SK-N-DZ (cell line): ENCODE measurements at regions not wholly inside any gene's neighbourhood (a gene's known extent, or its start where the extent isn't known, plus 50 kb on each side); places are given as distances from the start of the nearest gene placed in this dataset.

Experiments used
- DNase-seq: peaks from one replicate; pipeline ENCODE4 v3.0.0-alpha.2; 2015; ENCODE audit warnings: low spot score

DNA sequence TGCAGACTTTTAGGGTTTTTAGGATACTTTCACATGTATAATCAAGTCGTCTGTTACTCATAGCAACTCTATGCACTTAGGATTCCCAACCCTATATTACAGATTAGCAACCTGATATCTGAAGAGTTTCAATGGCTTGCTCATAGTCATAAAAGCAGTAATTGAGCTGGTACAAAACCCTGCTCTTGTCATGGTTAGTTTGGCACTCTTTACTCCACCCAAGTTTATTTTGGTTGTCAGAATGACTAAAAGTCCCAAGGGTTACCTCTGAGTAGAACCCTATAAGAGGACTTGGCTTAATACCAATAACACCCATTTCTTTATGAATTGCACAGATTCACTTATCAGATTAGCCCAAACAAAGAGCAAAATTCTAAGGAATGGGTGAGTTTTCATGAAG is 550.6 kb downstream of the SOX6 start:
- no peak for DNase-seq

DNA sequence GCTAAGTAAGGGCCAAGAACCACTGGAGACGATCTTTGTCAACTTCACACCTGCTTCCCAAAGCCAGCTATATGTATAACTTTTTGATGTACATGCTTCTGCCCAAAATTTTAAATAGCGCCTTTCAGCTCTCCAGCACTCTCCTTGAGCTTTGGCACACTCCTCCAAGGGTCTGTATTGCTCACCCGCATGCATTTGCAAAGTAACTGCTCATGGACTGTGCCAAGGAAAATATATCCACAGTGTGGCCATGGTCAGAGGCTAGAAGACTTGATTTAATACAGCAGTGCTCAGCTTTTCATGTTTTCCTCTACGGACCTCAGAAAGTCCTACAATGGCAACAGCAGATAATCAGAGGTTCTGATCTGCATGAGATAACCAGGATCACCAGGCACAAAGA is 550.1 kb downstream of the SOX6 start:
- DNase-seq: no peak

DNA sequence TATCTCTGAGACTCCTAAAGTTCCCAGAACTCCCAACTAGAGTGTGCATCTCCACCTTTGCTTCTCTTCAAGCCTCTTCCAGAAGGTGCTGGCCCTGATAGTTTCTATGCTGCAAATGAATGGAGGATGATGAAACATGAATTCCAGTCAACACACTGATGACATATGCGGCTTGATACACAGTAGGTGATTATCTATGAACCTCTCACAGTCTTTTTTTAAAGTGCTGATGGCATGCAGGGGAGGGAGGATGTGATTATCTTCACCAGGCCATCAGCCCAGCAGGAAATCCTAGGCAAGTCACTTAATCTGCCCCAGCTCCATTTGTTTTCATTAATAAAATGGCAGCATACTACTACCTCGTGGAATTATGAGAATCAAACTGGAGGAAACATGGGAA is 548.5 kb downstream of the SOX6 start:
- DNase-seq: no peak

DNA sequence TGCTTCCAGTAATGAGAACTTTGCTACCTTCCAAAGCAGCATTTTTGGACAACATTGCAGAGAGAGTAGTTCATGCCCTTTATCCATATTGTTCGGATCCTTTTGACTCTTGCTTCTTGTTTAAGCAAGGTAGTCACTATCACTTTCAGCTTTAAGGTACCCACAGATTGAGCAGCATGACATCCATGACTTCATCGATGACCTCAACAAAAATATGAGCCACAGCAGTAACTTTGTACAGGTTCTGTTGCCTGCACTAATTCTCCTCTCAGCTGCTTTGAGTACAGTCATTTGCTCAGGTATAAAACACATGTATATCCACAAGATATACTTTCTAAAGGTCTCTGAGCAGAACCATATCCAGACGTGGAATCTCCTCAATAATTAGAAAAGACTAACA is 546.3 kb downstream of the SOX6 start:
- no peak for DNase-seq

DNA sequence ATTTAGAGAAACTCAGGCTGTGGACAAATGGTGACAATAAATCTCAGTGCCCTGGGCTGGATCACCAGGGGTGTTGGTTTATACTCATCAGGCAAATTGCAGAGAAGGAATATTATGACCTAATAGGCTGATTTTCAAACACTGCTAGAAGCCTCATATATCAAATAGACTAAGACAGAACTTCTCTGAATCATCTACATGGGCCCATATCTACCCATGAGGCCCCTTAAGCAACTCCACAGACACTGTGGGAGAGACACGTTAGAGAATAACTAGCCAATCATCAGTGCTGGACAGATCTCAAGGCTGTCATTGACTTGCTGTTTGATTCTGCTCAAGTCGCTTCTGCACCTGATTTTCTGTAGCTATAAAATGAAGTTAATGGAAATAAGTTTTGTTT is 545.8 kb downstream of the SOX6 start:
- no peak for DNase-seq

DNA sequence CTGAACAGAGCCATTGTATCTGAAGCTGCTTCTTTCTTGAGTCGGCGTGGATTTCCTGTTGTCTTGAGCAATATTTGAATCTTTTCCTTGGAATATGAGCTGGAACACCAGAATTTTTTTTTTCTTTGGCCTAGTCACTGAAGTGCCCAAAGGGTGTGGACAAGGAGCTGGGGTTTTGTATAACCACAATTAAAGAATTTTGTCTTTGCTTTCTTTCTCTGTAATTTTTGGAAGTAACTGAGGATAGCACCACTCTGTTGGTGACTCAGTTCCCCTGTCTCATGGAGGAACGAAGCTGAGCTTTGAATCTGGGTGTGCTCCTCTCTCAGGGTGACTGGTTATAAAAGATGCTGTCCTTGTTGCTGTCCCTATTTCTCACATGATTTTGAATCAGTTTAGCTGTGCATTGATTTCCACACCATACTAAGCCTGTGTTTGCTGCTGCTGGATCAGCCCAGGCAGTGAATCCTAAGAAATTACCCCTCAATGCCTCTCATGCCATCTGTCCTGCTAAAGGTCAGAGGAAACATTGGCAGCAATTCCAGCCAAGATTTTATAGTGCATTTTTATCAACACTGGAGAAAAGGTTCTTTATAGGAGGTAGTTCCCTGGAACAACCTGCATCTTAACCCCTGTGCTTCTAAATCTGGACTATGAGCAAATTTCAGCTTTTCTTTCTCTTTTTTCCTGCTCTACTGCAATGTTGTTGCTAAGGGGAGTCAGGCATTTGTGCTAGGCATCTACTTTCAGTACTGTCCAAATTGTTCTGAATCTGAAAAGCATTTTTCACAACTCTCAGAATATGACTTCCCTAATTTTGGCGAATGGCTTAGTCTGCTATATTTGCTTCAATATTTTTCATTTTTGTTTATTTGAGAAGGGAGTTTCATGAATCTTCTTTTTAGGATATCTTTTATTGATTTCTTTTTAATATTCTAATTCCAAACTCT is 540.8 kb downstream of the SOX6 start:
- no peak for DNase-seq

DNA sequence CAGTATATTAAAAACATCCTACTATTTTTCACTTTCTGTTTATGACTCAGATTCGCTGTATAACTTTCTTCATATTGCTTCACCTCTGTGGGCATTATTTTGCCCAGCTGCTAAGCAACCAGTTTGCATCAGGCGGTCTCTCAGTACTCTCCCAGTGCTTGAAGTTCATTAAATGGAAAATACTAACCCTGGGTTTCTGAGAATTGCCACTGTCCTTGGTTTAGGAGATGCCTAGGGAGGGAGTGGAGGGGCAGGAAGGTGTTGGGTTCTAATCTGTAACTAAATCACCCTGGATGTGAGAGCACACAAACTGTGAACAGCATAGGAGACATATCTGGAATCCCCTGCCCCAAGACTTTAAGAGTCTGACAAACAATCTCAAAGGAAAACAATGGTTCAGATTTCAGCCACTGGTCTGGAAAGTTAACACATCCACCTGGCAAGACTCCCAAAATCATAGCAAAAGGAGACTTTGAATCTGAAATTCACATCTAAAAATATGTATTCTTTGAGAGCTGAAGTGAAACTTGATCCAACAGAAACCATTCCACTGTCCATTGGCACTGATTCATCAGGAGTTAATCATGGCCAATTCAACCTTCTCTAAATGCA is 540.0 kb downstream of the SOX6 start:
- no peak for DNase-seq

DNA sequence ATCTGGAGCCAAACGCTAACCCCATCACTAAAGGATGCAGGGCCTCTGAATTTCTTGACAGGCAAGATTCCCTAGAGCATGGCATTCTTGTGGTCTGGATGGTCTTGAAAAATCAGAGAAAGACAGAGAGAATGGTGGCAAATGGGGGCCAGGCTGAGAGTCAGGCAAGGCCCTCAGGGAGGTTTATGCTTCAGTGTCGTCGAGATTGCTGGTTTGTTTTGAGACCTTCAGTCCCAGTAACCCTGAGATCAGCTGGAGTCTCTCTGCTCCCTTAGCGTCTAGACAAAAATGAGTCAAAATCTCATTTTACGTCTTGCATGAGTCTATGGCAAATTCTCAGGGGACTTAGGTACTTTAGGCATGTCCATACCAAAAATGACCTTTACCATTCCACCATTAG is 539.3 kb downstream of the SOX6 start:
- DNase-seq: no peak

DNA sequence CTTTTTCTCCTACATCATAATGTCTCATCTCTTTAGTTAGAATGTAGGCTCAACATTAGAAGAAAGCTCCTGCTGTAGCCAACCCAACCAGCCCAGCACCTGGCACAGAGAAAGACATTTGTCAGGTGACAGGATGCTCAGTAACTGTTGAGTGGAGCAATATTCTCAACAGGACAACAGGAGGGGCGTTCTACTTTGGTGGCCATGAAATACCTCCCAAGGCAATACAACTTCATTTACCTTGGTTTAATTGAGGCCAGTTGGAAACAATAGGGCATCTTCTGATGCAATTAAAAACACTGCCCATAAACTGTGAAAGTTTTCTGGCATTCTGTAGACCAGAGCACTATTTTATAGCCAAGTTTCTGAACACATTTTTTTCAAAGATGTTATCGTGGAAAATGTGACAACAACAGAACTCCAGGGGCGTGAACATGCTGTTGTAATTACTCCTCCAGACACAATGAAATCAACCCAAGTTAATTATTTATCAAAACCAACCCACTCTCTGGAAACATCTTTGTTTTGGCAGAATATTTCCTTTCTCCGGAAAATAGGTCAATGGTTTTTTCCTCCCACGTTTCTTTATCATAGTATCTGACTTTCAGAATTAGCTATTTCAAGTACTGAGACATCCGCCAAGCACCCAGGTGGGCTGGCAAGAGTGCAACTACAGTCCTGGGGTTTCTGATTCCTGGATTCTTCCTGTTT is 538.1 kb downstream of the SOX6 start:
- no peak for DNase-seq

DNA sequence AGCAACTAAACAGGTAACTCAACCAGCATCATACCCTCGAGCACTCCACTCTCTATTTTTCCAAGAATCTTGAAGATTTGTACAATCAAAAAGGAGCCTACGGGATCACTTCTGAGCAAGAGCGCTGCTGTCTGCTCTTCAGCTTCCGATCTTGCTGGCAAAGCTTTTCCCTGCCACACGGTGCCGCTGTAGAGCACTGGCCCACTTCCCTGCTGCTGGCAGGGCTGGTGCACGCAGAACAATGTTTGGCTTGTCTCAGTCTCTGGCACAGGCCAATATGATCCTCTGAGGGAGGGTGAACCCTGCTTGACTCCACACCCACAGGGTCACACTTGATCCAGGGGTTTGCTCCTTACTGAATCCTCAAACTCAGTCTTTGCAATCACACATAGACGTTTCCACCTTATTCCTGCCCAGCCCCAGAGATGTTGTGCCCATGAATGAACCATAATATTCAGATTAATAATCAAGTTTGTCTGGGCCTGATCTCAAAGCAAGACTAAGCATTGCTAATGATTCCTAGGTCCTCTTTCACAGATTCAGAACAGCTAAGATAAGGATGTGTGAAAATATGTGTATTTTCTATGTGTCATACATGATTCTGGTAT is 536.6 kb downstream of the SOX6 start:
- DNase-seq: peak; percentile 40

DNA sequence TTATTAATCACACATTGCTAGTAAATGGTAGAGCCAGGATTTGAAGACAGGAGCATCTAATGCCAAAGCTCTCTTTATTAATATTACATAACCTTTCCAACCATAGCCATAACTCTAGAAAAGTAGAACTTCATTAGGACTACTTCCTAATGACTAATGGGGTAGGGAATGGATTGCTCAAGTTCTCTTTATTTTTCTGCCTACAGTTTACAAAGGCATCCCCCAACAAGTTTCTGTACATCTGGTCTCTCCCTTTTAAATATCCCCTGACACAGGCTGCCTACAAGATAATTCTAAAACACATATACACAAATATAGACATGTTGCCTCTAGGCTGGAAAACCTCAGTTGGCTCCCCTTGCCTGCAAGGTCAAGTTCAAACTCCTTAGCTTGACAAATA is 534.9 kb downstream of the SOX6 start:
- DNase-seq: no peak

DNA sequence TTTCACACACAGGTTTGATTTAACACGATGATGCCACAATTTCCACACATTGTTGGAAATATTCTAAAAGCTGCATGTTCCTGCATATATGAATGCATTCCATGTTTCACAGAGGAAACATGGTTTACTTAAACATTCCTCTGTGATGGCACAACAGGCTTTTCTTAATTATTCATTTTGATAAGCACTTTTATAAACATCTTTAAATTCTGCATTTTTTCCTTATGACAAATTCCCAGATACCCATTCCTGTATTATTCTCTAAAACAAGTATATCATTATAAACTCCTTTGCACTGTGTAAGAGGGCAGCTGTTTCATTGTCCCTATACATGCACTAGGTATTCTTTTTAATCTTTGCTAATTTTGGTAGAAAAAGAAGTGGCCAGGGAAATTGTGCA is 532.3 kb downstream of the SOX6 start:
- no peak for DNase-seq

DNA sequence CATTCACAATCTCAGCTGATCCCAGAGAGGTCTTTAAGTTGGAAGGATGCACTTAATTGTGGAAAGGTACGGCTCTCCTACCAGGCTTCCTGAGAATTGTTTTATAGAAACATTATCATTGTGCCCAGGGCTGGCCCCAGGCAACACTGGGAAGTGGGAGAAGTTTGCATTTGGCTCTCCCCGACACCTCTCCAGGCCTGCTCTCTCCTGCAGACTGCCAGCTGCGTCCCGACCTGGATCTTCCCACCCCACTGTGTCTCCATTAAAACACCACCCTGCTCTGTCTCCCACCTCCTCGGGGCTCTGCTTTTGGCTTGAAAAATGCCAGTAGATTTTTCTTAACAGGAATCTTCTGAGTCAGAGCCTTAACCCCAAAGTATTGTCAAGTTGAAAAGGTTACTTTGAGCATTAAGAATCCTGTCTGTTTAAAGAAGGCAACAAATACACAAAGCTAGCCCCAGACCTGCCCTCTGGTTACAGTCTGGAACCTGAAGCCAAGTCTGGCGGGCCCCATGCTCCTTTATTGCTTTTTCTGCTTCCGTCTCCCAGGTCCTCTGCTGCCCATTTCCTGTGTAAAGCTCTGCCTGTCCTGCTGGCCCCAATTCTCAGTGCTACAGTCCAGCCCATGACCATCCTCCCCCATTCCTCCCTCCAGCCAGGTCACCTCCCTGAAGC is 530.2 kb downstream of the SOX6 start:
- no peak for DNase-seq

DNA sequence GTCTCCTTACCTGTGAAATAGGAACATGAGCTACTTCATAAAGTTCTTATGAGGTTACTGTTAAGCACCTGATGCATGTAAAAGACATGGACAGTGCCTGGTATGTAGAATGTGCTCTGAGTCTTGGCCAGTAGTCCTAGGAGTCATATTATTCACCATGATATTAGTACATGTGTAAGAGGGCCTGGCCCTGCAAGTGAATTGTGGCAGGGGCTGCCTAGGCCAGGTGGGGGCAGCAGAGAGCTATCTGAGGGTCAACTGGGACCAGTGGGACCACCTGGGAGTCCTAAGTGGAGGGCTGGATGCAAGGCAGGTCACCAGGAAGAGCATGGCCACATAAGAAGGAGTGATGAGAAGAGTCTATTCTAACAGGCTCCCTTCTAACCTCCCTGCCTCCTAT is 529.5 kb downstream of the SOX6 start:
- peak; percentile 35 for DNase-seq

DNA sequence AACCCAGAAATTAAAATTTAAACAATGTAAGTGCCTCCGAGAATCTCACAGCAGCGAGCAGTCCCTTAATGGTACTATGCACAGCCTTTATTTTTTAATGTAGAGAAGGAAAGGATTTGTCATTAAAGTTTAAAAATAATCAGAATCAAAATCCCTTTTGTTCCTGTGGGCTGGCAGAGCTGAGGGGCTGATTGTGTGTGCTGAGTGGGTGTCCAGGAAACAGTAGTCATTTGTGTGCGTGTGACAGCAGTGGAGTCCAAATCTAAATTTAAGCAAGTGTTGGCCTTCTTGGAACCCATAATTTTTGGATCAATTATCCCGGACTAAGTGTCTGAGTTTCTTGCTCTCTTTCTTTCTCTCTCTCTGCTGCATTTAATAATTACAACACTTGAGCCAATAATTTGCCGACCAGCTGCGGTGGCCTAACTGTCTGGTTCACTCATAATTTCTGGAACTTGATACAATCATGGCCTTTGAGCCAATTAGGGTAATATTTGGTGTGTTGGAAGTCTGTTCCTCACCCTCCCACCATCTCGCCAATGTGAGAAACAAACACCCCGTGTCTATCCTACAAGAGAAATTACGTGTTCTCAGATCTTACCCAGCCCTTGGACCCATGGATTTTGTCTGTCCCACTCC is 528.0 kb downstream of the SOX6 start:
- DNase-seq: no peak

DNA sequence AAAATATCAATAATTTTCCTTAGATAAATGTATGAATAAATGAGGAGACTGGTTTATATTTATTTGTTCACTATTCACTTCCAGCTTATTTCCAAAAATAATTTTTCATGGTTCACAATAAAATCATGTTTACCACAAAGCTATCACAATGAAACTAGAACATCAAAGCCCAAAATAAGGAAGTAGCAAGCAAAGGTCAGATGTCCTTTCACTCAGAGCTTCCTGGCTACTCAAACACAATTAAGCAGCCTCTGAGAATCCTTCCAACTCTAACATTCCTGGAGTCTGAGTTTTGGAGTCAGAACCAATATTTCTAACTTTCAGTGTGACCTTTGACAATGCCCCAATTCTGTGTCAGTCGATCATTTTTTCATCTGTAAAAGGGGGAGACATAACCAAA is 527.0 kb downstream of the SOX6 start:
- DNase-seq: no peak

DNA sequence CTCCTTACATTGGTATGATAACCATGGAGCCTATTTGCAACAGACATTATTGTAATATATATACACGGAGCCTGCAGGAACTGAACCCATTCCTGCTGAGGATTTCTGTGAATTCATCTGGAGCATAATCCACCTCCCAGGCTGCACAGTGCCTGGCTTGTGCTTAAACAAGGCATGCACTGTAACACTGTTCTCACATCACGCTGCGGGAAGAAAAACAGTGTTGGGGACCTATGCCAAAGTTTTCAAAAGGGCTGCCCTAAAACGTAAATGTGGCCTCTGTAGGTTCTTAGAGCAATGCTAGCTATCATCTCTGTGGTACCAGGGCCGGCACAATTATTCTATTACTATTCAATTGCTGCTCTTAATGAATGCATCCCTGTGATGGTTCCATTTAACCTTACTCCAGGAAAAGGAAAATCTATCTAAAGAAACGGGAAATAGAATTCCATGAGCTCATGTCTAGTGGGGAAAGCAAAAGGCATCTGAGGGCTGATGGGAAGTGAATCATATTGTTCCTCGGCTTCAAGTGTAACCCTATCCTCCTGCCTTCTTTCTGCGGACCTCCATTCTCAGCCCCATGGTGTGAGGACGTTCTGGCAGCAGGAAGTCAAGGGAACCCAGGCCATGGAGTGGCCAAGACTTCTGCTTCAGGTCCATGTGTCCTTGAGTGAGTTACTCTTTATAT is 525.5 kb downstream of the SOX6 start:
- DNase-seq: no peak

DNA sequence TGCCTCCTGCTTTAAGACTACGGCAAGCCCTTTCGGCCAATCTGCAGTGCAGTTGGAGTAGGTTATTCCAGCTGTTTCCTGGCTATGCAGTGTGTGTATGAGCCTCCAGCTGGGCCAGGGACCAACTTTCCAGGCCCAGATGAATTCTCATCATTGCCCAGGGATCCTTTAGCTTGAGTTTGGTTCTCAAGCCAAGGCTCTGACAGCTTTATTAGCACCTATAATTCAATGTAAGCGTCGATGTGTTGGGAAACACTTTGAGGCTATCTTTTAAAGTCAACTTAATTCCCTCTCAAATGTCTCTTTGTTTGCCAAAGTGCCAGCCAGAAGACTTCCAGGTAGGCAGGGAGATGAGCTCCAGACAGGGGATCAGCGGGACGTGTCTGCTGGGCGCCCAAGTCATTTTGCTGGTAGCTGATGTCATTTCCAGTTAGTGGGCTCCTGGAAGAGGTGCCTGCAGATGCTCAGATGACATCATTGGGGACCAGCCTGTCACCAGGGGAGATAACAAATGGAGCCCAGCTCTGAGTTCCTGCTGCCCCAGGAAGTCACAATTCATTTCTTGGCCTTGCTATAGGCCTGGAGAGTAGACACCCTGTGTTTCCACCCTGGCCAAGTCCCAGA is 520.4 kb downstream of the SOX6 start:
- no peak for DNase-seq

DNA sequence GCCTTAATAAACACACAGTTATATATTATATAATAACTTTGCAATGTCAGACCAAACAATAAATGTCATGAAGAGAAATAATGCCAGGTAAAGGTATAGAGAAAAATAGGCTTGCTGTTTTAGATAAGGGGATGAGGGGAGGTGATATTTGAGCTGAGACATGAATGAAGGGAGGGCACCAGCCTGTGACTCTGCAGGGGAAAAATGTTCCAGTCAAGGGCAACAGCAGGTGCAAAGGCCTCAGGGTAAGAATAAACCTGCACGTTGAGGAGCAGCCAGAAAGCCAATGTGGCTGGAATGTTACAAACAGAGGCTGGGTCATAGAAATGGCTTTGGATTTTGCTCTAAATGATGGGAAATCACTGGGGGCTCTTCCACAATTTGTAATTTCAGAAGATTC is 519.6 kb downstream of the SOX6 start:
- no peak for DNase-seq

DNA sequence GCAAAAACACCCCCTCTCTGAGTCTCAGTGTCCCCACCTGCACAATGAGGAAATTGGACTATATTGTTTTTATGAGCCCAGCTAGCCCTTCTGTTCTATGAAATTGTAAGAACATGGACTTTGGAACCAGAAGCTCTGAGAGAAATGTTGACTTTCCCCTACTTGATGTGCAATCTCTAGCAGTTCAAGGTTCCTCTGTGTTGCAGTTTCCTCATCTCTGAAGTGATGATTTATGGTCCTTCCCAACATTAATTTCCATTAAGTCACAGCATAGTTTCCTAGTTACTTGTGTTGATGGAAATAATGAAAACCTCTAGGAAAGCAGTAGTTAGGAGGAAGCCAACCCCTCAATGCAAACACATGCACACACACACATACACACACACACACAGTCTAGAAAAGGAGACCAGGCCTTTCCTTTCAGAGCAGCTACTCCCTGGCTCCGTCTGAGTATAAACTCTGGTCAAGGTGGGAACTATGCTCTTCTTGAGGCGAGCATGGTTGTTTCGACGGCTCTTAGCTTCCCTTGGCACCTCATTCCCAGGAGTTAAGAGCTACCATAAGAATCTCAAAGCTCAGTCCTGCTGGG is 518.4 kb downstream of the SOX6 start:
- no peak for DNase-seq
